Keratinocyte (primary cell): ENCODE measurements at regions not wholly inside any gene's neighbourhood (a gene's known extent, or its start where the extent isn't known, plus 50 kb on each side); places are given as distances from the start of the nearest gene placed in this dataset.

ENCODE experiments used
- DNase-seq: peaks from one replicate; pipeline ENCODE4 v3.0.0-alpha.2; 2011; ENCODE audit warnings: low read depth, missing footprints, low spot score
- FAIRE-seq: peaks from 2 replicates; lab custom pipeline; 2011; peaks lifted over from hg19 to GRCh38; lab: Jason Lieb, UNC
- H2AFZ ChIP-seq: 2 replicates; pipeline ENCODE4 v1.6.0; 2012; ENCODE audit warnings: low read length, control low read depth, inconsistent platforms; ENCODE audit not compliant: control insufficient read depth
- H3K27ac ChIP-seq: 2 replicates; pipeline ENCODE4 v1.5.1; 2011; ENCODE audit warnings: low read length; ENCODE audit not compliant: control insufficient read depth, insufficient read depth
- H3K27me3 ChIP-seq: 3 replicates; pipeline ENCODE4 v1.6.0; 2011; ENCODE audit warnings: low read length; ENCODE audit not compliant: control insufficient read depth, insufficient read depth; ENCODE audit errors: extremely low read depth
- H3K36me3 ChIP-seq, 2 experiments: 2 replicates in 1 of 2; 3 replicates in 1 of 2; pipeline ENCODE4 v1.5.1; 2011; ENCODE audit warnings: low read length in 2 of 2, mild to moderate bottlenecking in 1 of 2; ENCODE audit not compliant: control insufficient read depth in 2 of 2, insufficient read depth in 2 of 2; ENCODE audit errors: extremely low read depth in 1 of 2
- H3K4me1 ChIP-seq: 3 replicates; pipeline ENCODE4 v1.5.1; 2011; ENCODE audit warnings: low read length; ENCODE audit not compliant: control insufficient read depth, insufficient read depth; ENCODE audit errors: extremely low read depth
- H3K4me2 ChIP-seq: 3 replicates; pipeline ENCODE4 v1.6.0; 2011; ENCODE audit warnings: low read depth, low read length; ENCODE audit not compliant: control insufficient read depth, insufficient read depth; ENCODE audit errors: extremely low read depth
- H3K4me3 ChIP-seq, 3 experiments: fragments of 200-600 bp in 1 of 3; sonication (generic) in 1 of 3; 2 replicates in 2 of 3; 3 replicates in 1 of 3; pipeline ENCODE4 v1.5.1; 2011 to 2016; ENCODE audit warnings: low read length in 3 of 3, mild to moderate bottlenecking in 3 of 3, control low read depth in 2 of 3, inconsistent platforms in 1 of 3, low read depth in 1 of 3, mixed read lengths in 1 of 3, mixed run types in 1 of 3, moderate library complexity in 1 of 3; ENCODE audit not compliant: control insufficient read depth in 2 of 3, insufficient read depth in 2 of 3; ENCODE audit errors: extremely low read depth in 1 of 3
- H3K79me2 ChIP-seq: 2 replicates; pipeline ENCODE4 v1.6.0; 2012; ENCODE audit warnings: low read length; ENCODE audit not compliant: control insufficient read depth, insufficient read depth
- H3K9ac ChIP-seq: 3 replicates; pipeline ENCODE4 v1.6.0; 2011; ENCODE audit warnings: low read length; ENCODE audit not compliant: control insufficient read depth, insufficient read depth; ENCODE audit errors: extremely low read depth
- H3K9me1 ChIP-seq: 3 replicates; pipeline ENCODE4 v1.6.0; 2011; ENCODE audit warnings: low read length; ENCODE audit not compliant: control insufficient read depth, insufficient read depth; ENCODE audit errors: extremely low read depth
- H3K9me3 ChIP-seq: 2 replicates; pipeline ENCODE4 v1.5.1; 2012; ENCODE audit warnings: low read depth, low read length; ENCODE audit not compliant: control insufficient read depth
- H4K20me1 ChIP-seq: 3 replicates; pipeline ENCODE4 v1.6.0; 2011; ENCODE audit warnings: low read length; ENCODE audit not compliant: control insufficient read depth, insufficient read depth; ENCODE audit errors: extremely low read depth
- EZH2 ChIP-seq: IDR thresholded peaks from one replicate; pipeline ENCODE4 v1.6.1; 2012; ENCODE audit warnings: inconsistent platforms, mild to moderate bottlenecking, low read length, moderate library complexity
- dilution Hi-C: fragments of 300-500 bp; cut with MboI; formaldehyde crosslinking; loops from one replicate; pipeline ENCODE4 v1.7.0; 2020; ENCODE audit warnings: low sequenced_read_pairs; ENCODE audit not compliant: extremely low pct_ligation_motif_present
- TF ChIP-seq, protein P1 (sequence below), 3 experiments: IDR thresholded peaks in 1 of 3; conservative IDR thresholded peaks in 1 of 3; optimal IDR thresholded peaks in 1 of 3; 2 replicates in 2 of 3; 3 replicates in 1 of 3; pipeline versions ENCODE3 to v1.5.1; 2011; ENCODE audit warnings: low read length in 3 of 3, mild to moderate bottlenecking in 3 of 3, moderate library complexity in 2 of 3, control low read depth in 1 of 3, inconsistent platforms in 1 of 3; ENCODE audit not compliant: insufficient read depth in 2 of 3; ENCODE audit errors: extremely low read depth in 1 of 3

- DNase-seq = no peak
- Histone ChIP-seq H3K4me3 (no peak overlapping the region), H3K27me3 (no peaks in the 10 kb centered on the region), H3K27ac (no peak overlapping the region), H3K9ac (no peak overlapping the region), H3K36me3 (no peaks in the 10 kb centered on the region), H3K4me2 (no peak overlapping the region), H2AFZ (no peak overlapping the region), H4K20me1 (no peaks in the 10 kb centered on the region), H3K9me3 (peaks cover 9% of the 10 kb centered on the region), H3K79me2 (no peaks in the 10 kb centered on the region), H3K9me1 (no peaks in the 10 kb centered on the region), H3K4me1 (no peaks in the 10 kb centered on the region)
- FAIRE-seq = no peak
- no peak for TF ChIP-seq EZH2
- TF ChIP-seq, protein P1, sequence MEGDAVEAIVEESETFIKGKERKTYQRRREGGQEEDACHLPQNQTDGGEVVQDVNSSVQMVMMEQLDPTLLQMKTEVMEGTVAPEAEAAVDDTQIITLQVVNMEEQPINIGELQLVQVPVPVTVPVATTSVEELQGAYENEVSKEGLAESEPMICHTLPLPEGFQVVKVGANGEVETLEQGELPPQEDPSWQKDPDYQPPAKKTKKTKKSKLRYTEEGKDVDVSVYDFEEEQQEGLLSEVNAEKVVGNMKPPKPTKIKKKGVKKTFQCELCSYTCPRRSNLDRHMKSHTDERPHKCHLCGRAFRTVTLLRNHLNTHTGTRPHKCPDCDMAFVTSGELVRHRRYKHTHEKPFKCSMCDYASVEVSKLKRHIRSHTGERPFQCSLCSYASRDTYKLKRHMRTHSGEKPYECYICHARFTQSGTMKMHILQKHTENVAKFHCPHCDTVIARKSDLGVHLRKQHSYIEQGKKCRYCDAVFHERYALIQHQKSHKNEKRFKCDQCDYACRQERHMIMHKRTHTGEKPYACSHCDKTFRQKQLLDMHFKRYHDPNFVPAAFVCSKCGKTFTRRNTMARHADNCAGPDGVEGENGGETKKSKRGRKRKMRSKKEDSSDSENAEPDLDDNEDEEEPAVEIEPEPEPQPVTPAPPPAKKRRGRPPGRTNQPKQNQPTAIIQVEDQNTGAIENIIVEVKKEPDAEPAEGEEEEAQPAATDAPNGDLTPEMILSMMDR (optimal IDR thresholded peaks at IDR 0.05 in 1 of 3, IDR thresholded peaks at IDR 0.05 in 1 of 3, conservative IDR thresholded peaks at IDR 0.05 in 1 of 3; ENCODE audit: extremely low read depth in 1 of 3, insufficient read depth in 2 of 3, low read length in 3 of 3) = no peak
- dilution Hi-C loops = no loop called here
Measured at GRCh38 chr2:238521870-238522269, 95.1 kb downstream of the ASB1 start.

GRCh38 chr2:238523158-238524110 lies 96.7 kb downstream of the ASB1 start:
- Histone ChIP-seq H3K4me1 (peaks cover 10% of the 10 kb centered on the region), H3K4me3 (no peak overlapping the region), H3K27ac (no peak overlapping the region), H4K20me1 (no peaks in the 10 kb centered on the region), H3K79me2 (no peaks in the 10 kb centered on the region), H3K9ac (no peak overlapping the region), H3K27me3 (no peaks in the 10 kb centered on the region), H3K4me2 (no peak overlapping the region), H3K9me3 (peaks cover 9% of the 10 kb centered on the region), H2AFZ (no peak overlapping the region), H3K36me3 (no peaks in the 10 kb centered on the region), H3K9me1 (no peaks in the 10 kb centered on the region)
- TF ChIP-seq, protein P1 (optimal IDR thresholded peaks at IDR 0.05 in 1 of 3, IDR thresholded peaks at IDR 0.05 in 1 of 3, conservative IDR thresholded peaks at IDR 0.05 in 1 of 3; ENCODE audit: extremely low read depth in 1 of 3, insufficient read depth in 2 of 3, low read length in 3 of 3) = no peak
- no peak for TF ChIP-seq EZH2
- no peak for DNase-seq
- dilution Hi-C loops = no loop called here
- no peak for FAIRE-seq
